Endothelial cell of umbilical vein (primary cell): ENCODE measurements at regions not wholly inside any gene's neighbourhood (a gene's known extent, or its start where the extent isn't known, plus 50 kb on each side); places are given as distances from the start of the nearest gene placed in this dataset.

Experiments
- EZH2 ChIP-seq: IDR thresholded peaks from 2 replicates; pipeline ENCODE4 v1.6.1; 2012; ENCODE audit warnings: borderline replicate concordance, low read depth, mild to moderate bottlenecking, moderate library complexity, low read length, inconsistent platforms; ENCODE audit not compliant: severe bottlenecking
- FOS ChIP-seq: IDR thresholded peaks from 2 replicates; pipeline ENCODE4 v1.6.1; 2011; ENCODE audit warnings: mild to moderate bottlenecking, low read length, moderate library complexity, borderline replicate concordance; ENCODE audit not compliant: insufficient read depth
- GATA2 ChIP-seq: IDR thresholded peaks from 2 replicates; pipeline ENCODE4 v1.7.0; 2011; ENCODE audit warnings: low read depth, mild to moderate bottlenecking, moderate library complexity, mixed read lengths, low read length; ENCODE audit not compliant: insufficient read length, insufficient read depth
- JUN ChIP-seq: IDR thresholded peaks from 2 replicates; pipeline ENCODE4 v1.6.1; 2011; ENCODE audit warnings: borderline replicate concordance, low read depth; ENCODE audit not compliant: insufficient read length, insufficient read depth
- MYC ChIP-seq: IDR thresholded peaks from one replicate; pipeline ENCODE4 v1.6.1; 2011; ENCODE audit warnings: mild to moderate bottlenecking, low read depth, low read length
- POLR2A ChIP-seq: IDR thresholded peaks from 2 replicates; pipeline ENCODE4 v1.6.1; 2012; ENCODE audit warnings: low read depth, mild to moderate bottlenecking, control low read depth, low read length
- POLR2AphosphoS5 ChIP-seq: IDR thresholded peaks from 2 replicates; pipeline ENCODE4 v1.6.1; 2012; ENCODE audit warnings: low read depth, mild to moderate bottlenecking, control low read depth, low read length, moderate library complexity; ENCODE audit not compliant: insufficient read depth
- TF ChIP-seq, protein P1 (sequence below), 2 donors: IDR thresholded peaks; 1 replicate in 1 of 2; 2 replicates in 1 of 2; pipeline ENCODE4 v1.5.1; 2011; ENCODE audit warnings: low read length in 2 of 2, mild to moderate bottlenecking in 2 of 2, moderate library complexity in 2 of 2, control low read depth in 1 of 2, inconsistent platforms in 1 of 2, low read depth in 1 of 2; ENCODE audit not compliant: insufficient read depth in 1 of 2; ENCODE audit errors: extremely low read depth in 1 of 2
- TF ChIP-seq, protein P2 (sequence below): IDR thresholded peaks from 2 replicates; pipeline ENCODE4 v1.6.1; 2011; ENCODE audit not compliant: insufficient read depth, insufficient read length

DNA sequence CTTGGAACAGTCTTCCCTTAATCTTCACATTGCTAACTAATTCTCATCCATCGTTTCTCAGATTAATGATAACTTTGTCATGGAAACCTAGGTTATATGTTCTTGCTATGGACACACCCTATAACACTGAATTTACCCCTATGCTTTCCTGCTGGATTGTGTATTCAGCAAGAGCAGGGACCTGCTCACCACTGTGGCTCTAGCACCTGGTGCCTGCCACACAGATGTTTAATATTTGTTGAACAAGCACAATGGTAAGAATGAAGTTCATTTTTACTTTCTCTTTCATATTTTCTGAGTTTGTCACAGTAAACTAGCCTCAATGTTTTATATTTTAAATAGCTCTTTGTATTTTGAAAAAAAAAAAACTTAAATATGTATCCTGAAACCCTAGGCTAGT, 734.0 kb upstream of the DIAPH2 start:
- TF ChIP-seq, protein P1, sequence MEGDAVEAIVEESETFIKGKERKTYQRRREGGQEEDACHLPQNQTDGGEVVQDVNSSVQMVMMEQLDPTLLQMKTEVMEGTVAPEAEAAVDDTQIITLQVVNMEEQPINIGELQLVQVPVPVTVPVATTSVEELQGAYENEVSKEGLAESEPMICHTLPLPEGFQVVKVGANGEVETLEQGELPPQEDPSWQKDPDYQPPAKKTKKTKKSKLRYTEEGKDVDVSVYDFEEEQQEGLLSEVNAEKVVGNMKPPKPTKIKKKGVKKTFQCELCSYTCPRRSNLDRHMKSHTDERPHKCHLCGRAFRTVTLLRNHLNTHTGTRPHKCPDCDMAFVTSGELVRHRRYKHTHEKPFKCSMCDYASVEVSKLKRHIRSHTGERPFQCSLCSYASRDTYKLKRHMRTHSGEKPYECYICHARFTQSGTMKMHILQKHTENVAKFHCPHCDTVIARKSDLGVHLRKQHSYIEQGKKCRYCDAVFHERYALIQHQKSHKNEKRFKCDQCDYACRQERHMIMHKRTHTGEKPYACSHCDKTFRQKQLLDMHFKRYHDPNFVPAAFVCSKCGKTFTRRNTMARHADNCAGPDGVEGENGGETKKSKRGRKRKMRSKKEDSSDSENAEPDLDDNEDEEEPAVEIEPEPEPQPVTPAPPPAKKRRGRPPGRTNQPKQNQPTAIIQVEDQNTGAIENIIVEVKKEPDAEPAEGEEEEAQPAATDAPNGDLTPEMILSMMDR (IDR thresholded peaks at IDR 0.05; ENCODE audit: extremely low read depth in 1 of 2, insufficient read depth in 1 of 2, low read depth in 1 of 2, low read length in 2 of 2): no peak
- TF ChIP-seq POLR2AphosphoS5 (no peak), EZH2 (no peak), MYC (no peak), POLR2A (no peak), JUN (no peak), FOS (no peak), GATA2 (no peak)
- TF ChIP-seq, protein P2, sequence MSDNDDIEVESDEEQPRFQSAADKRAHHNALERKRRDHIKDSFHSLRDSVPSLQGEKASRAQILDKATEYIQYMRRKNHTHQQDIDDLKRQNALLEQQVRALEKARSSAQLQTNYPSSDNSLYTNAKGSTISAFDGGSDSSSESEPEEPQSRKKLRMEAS: no peak
